ENCODE measurements at regions not wholly inside any gene's neighbourhood (a gene's known extent, or its start where the extent isn't known, plus 50 kb on each side); places are given as distances from the start of the nearest gene placed in this dataset.

DNA sequence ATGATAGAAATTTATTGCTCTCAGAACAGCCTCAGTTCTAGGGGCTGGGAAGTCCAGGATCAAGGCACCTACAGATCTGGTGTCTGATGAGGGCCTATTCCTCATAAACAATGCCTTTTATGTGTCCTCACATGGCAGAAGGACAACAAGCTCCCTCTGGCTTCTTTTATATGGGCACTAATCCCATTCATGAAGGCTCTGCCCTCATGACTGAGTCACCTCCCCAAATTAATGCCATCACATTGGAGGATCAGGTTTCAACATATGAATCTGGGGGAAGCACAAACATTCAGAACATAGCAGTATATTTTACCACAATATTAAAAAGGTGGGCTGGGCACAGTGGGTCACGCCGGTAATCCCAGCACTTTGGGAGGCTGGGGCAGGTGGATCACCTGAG, 58.5 kb upstream of the CCN6 start:
- H3K4me3 ChIP-seq (ENCODE audit: low read depth, low read length) = no peak overlapping the region
- TF ChIP-seq, protein P1, sequence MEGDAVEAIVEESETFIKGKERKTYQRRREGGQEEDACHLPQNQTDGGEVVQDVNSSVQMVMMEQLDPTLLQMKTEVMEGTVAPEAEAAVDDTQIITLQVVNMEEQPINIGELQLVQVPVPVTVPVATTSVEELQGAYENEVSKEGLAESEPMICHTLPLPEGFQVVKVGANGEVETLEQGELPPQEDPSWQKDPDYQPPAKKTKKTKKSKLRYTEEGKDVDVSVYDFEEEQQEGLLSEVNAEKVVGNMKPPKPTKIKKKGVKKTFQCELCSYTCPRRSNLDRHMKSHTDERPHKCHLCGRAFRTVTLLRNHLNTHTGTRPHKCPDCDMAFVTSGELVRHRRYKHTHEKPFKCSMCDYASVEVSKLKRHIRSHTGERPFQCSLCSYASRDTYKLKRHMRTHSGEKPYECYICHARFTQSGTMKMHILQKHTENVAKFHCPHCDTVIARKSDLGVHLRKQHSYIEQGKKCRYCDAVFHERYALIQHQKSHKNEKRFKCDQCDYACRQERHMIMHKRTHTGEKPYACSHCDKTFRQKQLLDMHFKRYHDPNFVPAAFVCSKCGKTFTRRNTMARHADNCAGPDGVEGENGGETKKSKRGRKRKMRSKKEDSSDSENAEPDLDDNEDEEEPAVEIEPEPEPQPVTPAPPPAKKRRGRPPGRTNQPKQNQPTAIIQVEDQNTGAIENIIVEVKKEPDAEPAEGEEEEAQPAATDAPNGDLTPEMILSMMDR (IDR thresholded peaks at IDR 0.05; ENCODE audit: low read depth, low read length) = no peak

GRCh38 chr6:111996144-111996865, 57.6 kb upstream of the CCN6 start:
- no peak overlapping the region for H3K4me3 ChIP-seq (ENCODE audit: low read depth, low read length)
- TF ChIP-seq, protein P1 (IDR thresholded peaks at IDR 0.05; ENCODE audit: low read depth, low read length) = no peak

DNA sequence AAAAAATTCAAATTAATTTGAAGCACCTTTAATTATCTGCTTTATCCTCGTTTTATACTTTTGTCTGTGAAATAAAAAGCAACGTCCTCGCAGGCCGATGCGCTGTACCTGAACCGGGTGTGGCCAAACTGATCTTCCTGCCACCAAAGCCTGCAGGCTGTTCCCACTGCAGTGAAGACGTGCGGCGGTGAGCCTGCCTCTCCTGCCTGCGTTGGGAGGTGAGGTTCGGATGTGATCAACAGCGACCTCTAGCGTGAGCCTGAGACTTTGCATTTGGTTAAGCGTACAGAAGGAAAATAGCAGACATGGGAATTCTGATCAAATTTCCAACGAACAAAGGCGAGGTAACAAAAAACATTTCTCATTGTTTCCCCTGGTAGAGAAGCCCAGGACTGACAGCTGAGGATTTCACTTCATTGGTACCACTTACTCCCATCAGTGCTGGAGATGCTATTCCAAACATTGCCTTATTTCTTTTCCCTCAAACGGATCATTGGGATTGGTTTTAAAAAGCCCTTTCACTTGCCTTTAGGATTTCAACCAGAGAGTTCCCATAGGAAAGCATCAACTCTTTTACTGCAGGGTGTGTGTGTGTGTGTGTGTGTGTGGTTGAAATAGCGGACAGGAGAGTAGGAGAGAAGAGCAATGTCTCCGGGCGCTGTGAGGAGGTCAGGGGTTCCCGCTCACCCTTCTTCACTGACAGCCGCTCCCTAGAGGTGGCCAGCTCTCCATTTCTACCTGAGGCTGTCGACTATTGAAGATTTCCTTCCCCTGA, 56.6 kb upstream of the CCN6 start:
- H3K4me3 ChIP-seq (ENCODE audit: low read depth, low read length) = no peak overlapping the region
- TF ChIP-seq, protein P1 (IDR thresholded peaks at IDR 0.05; ENCODE audit: low read depth, low read length) = peak; percentile 79

- no peak overlapping the region for H3K4me3 ChIP-seq (ENCODE audit: low read depth, low read length)
- TF ChIP-seq, protein P1 (IDR thresholded peaks at IDR 0.05; ENCODE audit: low read depth, low read length) = no peak
Observed at GRCh38 chr6:111997853-111998208, 56.1 kb upstream of the CCN6 start.

DNA sequence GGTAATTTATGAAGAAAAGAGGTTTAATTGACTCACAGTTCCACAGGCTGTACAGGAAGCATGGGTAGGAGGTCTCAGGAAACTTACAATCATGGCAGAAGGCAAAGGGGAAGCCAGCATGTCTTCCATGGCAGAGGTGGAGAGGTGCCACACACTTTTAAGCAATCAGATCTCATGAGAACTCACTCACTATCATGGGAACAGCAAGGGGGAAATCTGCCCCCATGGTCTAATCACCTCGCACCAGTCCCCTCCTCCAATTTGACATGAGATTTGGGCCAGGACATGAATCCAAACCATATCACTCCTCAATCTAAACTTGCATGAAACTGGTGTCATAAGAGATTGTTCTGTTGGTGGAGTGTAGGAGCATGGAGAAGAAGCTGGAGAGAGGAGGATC, 51.6 kb upstream of the CCN6 start:
- H3K4me3 ChIP-seq (ENCODE audit: low read depth, low read length) = no peak overlapping the region
- TF ChIP-seq, protein P1 (IDR thresholded peaks at IDR 0.05; ENCODE audit: low read depth, low read length) = no peak
